ENCODE measurements at regions not wholly inside any gene's neighbourhood (a gene's known extent, or its start where the extent isn't known, plus 50 kb on each side); places are given as distances from the start of the nearest gene placed in this dataset.

DNA sequence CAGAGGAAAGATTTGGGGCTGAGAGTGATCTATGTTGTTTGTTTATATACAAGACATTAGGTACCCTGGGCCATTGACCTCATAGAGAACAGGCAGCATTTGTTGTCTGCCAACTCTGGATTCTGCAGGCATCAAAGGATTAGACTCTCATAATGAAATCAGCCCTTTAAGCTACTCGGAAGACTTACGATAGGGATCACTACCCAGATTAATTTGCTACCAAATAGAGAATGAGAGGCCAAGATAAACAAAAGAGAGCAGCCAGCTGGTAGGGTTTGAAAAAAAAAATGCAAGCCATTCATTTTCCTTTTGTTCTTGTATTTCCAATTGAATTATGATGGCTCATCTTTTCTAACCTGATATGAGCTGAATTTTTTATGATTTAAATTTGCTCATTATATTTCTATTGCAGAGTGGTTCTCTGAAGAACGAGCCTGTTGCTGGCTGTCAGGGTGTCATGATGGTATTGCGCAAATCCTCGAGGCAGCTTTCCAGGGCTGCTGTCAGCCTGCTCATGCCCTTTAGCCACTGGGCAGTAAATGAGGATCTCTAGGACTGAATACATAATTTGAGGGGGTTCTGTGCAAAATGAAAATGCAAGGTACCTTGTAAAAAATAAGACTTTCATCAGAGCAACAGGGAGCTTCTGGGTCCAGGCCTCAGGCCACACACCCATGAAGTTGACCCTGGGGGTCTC, 116.4 kb upstream of the KCNJ15 start:
- TF ChIP-seq, protein P1, sequence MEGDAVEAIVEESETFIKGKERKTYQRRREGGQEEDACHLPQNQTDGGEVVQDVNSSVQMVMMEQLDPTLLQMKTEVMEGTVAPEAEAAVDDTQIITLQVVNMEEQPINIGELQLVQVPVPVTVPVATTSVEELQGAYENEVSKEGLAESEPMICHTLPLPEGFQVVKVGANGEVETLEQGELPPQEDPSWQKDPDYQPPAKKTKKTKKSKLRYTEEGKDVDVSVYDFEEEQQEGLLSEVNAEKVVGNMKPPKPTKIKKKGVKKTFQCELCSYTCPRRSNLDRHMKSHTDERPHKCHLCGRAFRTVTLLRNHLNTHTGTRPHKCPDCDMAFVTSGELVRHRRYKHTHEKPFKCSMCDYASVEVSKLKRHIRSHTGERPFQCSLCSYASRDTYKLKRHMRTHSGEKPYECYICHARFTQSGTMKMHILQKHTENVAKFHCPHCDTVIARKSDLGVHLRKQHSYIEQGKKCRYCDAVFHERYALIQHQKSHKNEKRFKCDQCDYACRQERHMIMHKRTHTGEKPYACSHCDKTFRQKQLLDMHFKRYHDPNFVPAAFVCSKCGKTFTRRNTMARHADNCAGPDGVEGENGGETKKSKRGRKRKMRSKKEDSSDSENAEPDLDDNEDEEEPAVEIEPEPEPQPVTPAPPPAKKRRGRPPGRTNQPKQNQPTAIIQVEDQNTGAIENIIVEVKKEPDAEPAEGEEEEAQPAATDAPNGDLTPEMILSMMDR (IDR thresholded peaks at IDR 0.05) = no peak
- no peak for TF ChIP-seq ZFX (IDR thresholded peaks at IDR 0.05; ENCODE audit: borderline replicate concordance)
- no peak overlapping the region for H3K27ac ChIP-seq

GRCh38 chr21:38142224-38142623, 114.6 kb upstream of the KCNJ15 start:
- no peak for TF ChIP-seq ZFX (IDR thresholded peaks at IDR 0.05; ENCODE audit: borderline replicate concordance)
- TF ChIP-seq, protein P1 (IDR thresholded peaks at IDR 0.05) = no peak
- H3K27ac ChIP-seq = no peak overlapping the region

GRCh38 chr21:38144193-38144592, 112.6 kb upstream of the KCNJ15 start:
- TF ChIP-seq ZFX (IDR thresholded peaks at IDR 0.05; ENCODE audit: borderline replicate concordance) = no peak
- TF ChIP-seq, protein P1 (IDR thresholded peaks at IDR 0.05) = no peak

DNA sequence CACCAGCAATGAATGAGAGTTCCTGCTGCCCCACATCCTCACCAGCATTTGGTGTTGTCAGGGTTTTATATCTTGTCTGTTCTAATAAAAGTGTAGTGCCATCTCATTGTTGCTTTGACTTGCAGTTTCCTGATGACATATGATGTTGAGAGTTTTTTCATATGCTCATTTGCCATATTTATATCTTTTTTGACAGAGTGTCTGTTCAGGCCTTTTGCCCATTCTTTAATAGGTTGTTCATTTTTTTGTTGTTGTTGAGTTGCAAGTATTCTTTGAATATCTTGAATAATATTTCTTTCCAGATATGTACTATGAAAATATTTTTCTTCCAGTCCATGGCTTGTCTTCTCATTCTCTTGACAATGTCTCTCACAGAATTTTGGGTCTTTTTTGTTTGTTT, 111.7 kb upstream of the KCNJ15 start:
- TF ChIP-seq, protein P1 (IDR thresholded peaks at IDR 0.05) = no peak

More at GRCh38 chr21:38144193-38144592, 112.6 kb upstream of the KCNJ15 start:
- H3K27ac ChIP-seq = no peak overlapping the region

DNA sequence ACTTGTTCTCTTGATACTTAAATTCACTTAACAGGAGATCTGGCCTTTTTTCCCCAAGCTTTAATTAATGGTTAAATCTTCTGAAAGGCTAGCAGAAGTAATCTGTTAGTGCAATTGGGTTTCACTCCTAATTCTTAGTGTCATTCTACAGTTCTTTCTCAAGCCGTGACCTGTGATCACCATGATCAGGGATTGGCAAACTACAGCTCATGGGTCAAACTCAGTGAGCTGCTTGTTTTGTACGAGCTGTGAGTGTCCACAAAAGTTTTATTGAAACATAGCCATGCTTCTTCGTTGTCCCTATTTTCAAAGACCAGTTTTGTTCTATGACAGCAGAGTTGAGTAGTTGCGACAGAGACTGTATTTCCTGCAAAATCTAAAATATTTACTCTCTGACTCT, 109.4 kb upstream of the KCNJ15 start:
- TF ChIP-seq, protein P1 (IDR thresholded peaks at IDR 0.05) = no peak
- no peak for TF ChIP-seq ZFX (IDR thresholded peaks at IDR 0.05; ENCODE audit: borderline replicate concordance)
- H3K27ac ChIP-seq = no peak overlapping the region

More for the DNA sequence above, 111.7 kb upstream of the KCNJ15 start:
- no peak overlapping the region for H3K27ac ChIP-seq

DNA sequence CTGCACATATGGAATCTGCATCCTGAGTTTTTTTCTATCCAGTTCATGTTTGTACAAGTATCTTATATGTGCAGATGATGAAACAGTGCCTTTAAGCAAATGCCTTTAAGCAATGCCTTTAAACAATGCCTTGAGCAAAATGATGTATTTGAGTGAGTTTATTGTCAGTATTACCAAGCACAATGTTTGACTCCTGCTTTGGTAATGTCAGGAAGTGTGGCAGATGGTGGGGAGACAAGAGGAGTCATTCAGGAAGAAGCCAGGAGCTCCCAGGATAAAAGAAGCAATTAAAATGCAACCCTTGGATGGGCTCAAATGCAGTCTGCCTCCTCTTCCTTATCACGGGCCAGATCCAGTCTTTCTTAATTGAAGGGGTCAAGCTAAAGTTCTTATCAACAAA, 108.7 kb upstream of the KCNJ15 start:
- H3K27ac ChIP-seq = no peak overlapping the region
- TF ChIP-seq ZFX (IDR thresholded peaks at IDR 0.05; ENCODE audit: borderline replicate concordance) = no peak
- TF ChIP-seq, protein P1 (IDR thresholded peaks at IDR 0.05) = no peak

DNA sequence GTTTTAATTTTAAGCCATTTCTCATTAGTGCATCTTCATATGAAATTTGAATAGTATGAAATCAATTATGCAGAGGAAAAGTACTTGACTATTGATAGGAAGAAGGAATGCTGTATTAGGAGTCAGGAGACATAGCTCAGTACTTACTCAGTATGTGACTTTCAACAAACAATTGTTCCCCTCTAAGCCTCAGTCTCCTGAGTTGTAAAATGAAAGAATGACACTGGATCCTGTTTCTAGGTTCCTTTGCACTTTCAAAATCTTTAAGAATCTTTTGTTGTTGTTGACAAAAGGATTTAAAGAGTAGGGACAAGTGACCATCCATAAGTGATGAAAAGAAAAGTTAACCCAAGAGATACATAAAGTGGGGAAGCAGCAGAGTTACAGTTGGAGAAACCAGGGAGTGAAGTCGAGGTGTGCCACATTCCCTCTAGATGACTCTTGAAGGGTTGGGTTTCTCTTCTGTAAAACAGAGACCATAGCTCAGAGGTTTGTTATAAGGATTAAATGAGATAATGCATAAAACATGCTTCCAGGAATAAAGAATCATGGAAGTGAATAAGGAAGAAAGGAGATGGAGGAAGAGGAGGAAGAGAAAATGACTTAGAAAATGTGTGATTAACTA, 105.7 kb upstream of the KCNJ15 start:
- TF ChIP-seq, protein P1 (IDR thresholded peaks at IDR 0.05) = no peak
- TF ChIP-seq ZFX (IDR thresholded peaks at IDR 0.05; ENCODE audit: borderline replicate concordance) = no peak
- H3K27ac ChIP-seq = no peak overlapping the region

All from 22Rv1 (cell line).